ENCODE measurements at regions not wholly inside any gene's neighbourhood (a gene's known extent, or its start where the extent isn't known, plus 50 kb on each side); places are given as distances from the start of the nearest gene placed in this dataset.

GRCh38 chr4:27315625-27316024, 455.0 kb downstream of the STIM2 start:
- TF ChIP-seq REST (IDR thresholded peaks at IDR 0.05; ENCODE audit: insufficient read depth in 1 of 2, low read depth in 2 of 2, low read length in 1 of 2) (no peak), CTCF (IDR thresholded peaks at IDR 0.05) (no peak)

All from Panc1 (cell line).